ENCODE measurements at regions not wholly inside any gene's neighbourhood (a gene's known extent, or its start where the extent isn't known, plus 50 kb on each side); places are given as distances from the start of the nearest gene placed in this dataset.
A peak's percentile ranks its signal among the peaks of the same experiment; 100 is the strongest.

DNA sequence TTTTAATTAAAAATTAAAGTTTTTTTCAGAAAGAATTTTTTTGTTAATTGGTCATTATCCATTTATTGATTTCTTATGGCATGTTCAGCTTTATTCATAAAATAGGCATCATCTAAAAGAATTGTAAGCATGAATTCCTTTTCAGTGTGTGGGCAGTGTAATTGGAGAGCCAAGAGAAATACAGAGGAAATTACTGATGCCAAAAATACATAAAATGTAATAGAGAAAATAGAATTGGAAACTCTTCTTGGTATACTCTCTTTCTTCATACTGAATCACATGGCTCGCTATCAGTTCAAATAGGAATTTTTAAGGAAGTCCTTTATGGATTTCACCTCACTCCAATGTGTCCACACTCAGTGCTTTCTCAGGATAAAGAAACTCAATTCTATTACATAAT lies 663.6 kb upstream of the NRXN1 start:
- H2AFZ ChIP-seq, result no peak overlapping the region
- WGBS, 2 experiments (ENCODE audit: low coverage in 1 of 2, low lambda C conversion rate in 2 of 2, missing lambda C conversion rate in 2 of 2), result 13 to 16% methylated on average over 1 of the region's 1 CpG
- DNase-seq, result peak; percentile 12
- H3K9ac ChIP-seq, result no peak overlapping the region
- TF ChIP-seq EZH2 (IDR thresholded peaks at IDR 0.05; ENCODE audit: insufficient read depth, poor library complexity, severe bottlenecking) (no peak), EZH2phosphoT487 (IDR thresholded peaks at IDR 0.05; ENCODE audit: insufficient read depth, low read depth) (no peak)
- no peaks in the 10 kb centered on the region for H3K9me2 ChIP-seq (ENCODE audit: insufficient read depth)
- H3K79me2 ChIP-seq (ENCODE audit: insufficient read depth), result no peaks in the 10 kb centered on the region
- in situ Hi-C loops (cut with MboI), result no loop called here
- H3K4me3 ChIP-seq, result no peak overlapping the region
- H3K4me2 ChIP-seq (ENCODE audit: unreplicated experiment), result no peak overlapping the region
- H3F3A ChIP-seq (ENCODE audit: insufficient read depth), result no peaks in the 10 kb centered on the region
- no peaks in the 10 kb centered on the region for H3K9me3 ChIP-seq (ENCODE audit: low read depth)
- H3K4me1 ChIP-seq (ENCODE audit: insufficient read depth), result no peaks in the 10 kb centered on the region
- H3K27ac ChIP-seq, result no peak overlapping the region
- H4K20me1 ChIP-seq (ENCODE audit: insufficient read depth), result no peaks in the 10 kb centered on the region
- no peaks in the 10 kb centered on the region for H3K27me3 ChIP-seq (replicated peaks; ENCODE audit: insufficient read depth)
- H3K36me3 ChIP-seq (ENCODE audit: low read depth), result no peaks in the 10 kb centered on the region

DNA sequence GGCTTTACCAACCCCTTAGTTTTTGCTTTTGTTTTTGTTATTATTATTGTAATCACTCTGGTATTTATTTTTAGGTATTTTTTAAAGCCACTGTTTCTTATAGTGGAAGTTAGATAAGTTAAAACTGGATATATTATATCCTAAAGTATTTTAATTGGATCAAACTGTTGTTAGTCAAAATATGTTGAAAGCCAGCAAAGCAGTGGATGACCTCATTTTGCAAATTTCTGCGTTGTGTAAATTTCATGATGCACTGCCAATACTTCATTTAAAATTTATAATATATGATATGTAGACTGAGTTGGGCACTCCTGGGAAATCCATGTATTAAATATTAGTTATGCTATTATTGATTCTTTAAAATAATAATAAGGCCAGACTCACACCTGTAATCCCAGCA lies 661.7 kb upstream of the NRXN1 start:
- 9 to 15% methylated on average over 1 of the region's 1 CpG for WGBS, 2 experiments (ENCODE audit: low coverage in 1 of 2, low lambda C conversion rate in 2 of 2, missing lambda C conversion rate in 2 of 2)
- H2AFZ ChIP-seq, result no peak overlapping the region
- no peak overlapping the region for H3K9ac ChIP-seq
- in situ Hi-C loops (cut with MboI), result no loop called here
- no peaks in the 10 kb centered on the region for H3K9me3 ChIP-seq (ENCODE audit: low read depth)
- peak; percentile 3 for DNase-seq
- H3K27me3 ChIP-seq (replicated peaks; ENCODE audit: insufficient read depth), result no peaks in the 10 kb centered on the region
- TF ChIP-seq EZH2phosphoT487 (IDR thresholded peaks at IDR 0.05; ENCODE audit: insufficient read depth, low read depth) (no peak), EZH2 (IDR thresholded peaks at IDR 0.05; ENCODE audit: insufficient read depth, poor library complexity, severe bottlenecking) (no peak)
- H3K27ac ChIP-seq, result no peak overlapping the region
- no peak overlapping the region for H3K4me2 ChIP-seq (ENCODE audit: unreplicated experiment)
- no peak overlapping the region for H3K4me3 ChIP-seq
- H3K9me2 ChIP-seq (ENCODE audit: insufficient read depth), result no peaks in the 10 kb centered on the region
- H3K4me1 ChIP-seq (ENCODE audit: insufficient read depth), result no peaks in the 10 kb centered on the region
- H3F3A ChIP-seq (ENCODE audit: insufficient read depth), result no peaks in the 10 kb centered on the region
- no peaks in the 10 kb centered on the region for H4K20me1 ChIP-seq (ENCODE audit: insufficient read depth)
- no peaks in the 10 kb centered on the region for H3K36me3 ChIP-seq (ENCODE audit: low read depth)
- H3K79me2 ChIP-seq (ENCODE audit: insufficient read depth), result no peaks in the 10 kb centered on the region

DNA sequence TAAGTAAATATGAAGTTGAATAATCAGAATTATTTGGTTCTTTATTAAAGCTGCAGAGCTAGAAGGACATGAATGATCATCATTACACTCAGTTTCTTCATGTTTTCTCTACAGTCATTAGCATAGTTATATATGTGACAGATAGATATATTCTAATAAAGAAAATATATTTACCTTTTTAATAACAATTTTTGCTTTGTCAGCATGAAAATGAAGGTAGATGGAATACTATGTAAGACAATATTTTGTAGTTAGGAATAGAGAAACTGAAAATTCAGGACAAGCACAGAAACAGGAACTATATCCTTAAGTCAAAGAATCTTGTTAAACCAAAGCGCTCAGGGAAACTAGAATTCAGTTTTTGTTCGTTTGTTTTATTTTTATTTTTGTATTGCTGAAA lies 649.9 kb upstream of the NRXN1 start:
- Histone ChIP-seq H3K4me1 (ENCODE audit: insufficient read depth) (no peaks in the 10 kb centered on the region), H3K4me2 (ENCODE audit: unreplicated experiment) (no peak overlapping the region), H3K27me3 (replicated peaks; ENCODE audit: insufficient read depth) (no peaks in the 10 kb centered on the region), H3F3A (ENCODE audit: insufficient read depth) (no peaks in the 10 kb centered on the region), H4K20me1 (ENCODE audit: insufficient read depth) (no peaks in the 10 kb centered on the region), H2AFZ (no peak overlapping the region), H3K9me3 (ENCODE audit: low read depth) (no peaks in the 10 kb centered on the region), H3K4me3 (no peak overlapping the region), H3K9me2 (ENCODE audit: insufficient read depth) (no peaks in the 10 kb centered on the region), H3K36me3 (ENCODE audit: low read depth) (no peaks in the 10 kb centered on the region), H3K79me2 (ENCODE audit: insufficient read depth) (no peaks in the 10 kb centered on the region), H3K9ac (no peak overlapping the region), H3K27ac (no peak overlapping the region)
- 30 to 37% methylated on average over 2 of the region's 2 CpGs for WGBS, 2 experiments (ENCODE audit: low coverage in 1 of 2, low lambda C conversion rate in 2 of 2, missing lambda C conversion rate in 2 of 2)
- in situ Hi-C loops (cut with MboI), result no loop called here
- no peak for DNase-seq
- no peak for TF ChIP-seq EZH2phosphoT487 (IDR thresholded peaks at IDR 0.05; ENCODE audit: insufficient read depth, low read depth)
- no peak for TF ChIP-seq EZH2 (IDR thresholded peaks at IDR 0.05; ENCODE audit: insufficient read depth, poor library complexity, severe bottlenecking)

DNA sequence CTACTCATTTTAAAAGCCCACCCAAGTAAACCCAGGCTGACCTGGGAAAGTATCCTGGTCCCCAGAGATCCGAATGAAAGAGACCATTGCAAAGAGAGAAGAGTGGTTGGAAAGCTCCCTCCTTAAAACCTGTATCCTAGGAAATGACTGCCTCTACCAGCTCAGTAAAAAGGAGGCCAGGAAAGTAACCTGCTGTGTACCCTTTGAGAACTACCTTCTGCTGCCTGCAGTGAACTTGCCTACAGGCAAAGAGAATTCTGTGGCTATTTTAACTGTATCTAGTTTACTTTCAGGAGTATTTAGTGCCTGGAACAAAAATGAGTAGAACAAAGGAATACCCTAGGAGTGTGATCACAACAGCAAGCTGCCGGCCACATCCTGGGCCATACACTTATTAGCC lies 641.7 kb upstream of the NRXN1 start:
- no peak overlapping the region for H2AFZ ChIP-seq
- no peak for DNase-seq
- no peak overlapping the region for H3K27ac ChIP-seq
- no peak for TF ChIP-seq EZH2 (IDR thresholded peaks at IDR 0.05; ENCODE audit: insufficient read depth, poor library complexity, severe bottlenecking)
- TF ChIP-seq EZH2phosphoT487 (IDR thresholded peaks at IDR 0.05; ENCODE audit: insufficient read depth, low read depth), result no peak
- H3K36me3 ChIP-seq (ENCODE audit: low read depth), result no peaks in the 10 kb centered on the region
- in situ Hi-C loops (cut with MboI), result no loop called here
- no peaks in the 10 kb centered on the region for H3K79me2 ChIP-seq (ENCODE audit: insufficient read depth)
- no peak overlapping the region for H3K4me3 ChIP-seq
- no peak overlapping the region for H3K9ac ChIP-seq
- 15 to 21% methylated on average over 2 of the region's 2 CpGs for WGBS, 2 experiments (ENCODE audit: low coverage in 1 of 2, low lambda C conversion rate in 2 of 2, missing lambda C conversion rate in 2 of 2)
- no peaks in the 10 kb centered on the region for H3K9me3 ChIP-seq (ENCODE audit: low read depth)
- no peaks in the 10 kb centered on the region for H4K20me1 ChIP-seq (ENCODE audit: insufficient read depth)
- no peaks in the 10 kb centered on the region for H3F3A ChIP-seq (ENCODE audit: insufficient read depth)
- no peaks in the 10 kb centered on the region for H3K4me1 ChIP-seq (ENCODE audit: insufficient read depth)
- no peaks in the 10 kb centered on the region for H3K27me3 ChIP-seq (replicated peaks; ENCODE audit: insufficient read depth)
- H3K4me2 ChIP-seq (ENCODE audit: unreplicated experiment), result no peak overlapping the region
- H3K9me2 ChIP-seq (ENCODE audit: insufficient read depth), result 0 out of 2 replicates have a peak, but pooled peaks cover 3% of the 10 kb centered on the region

DNA sequence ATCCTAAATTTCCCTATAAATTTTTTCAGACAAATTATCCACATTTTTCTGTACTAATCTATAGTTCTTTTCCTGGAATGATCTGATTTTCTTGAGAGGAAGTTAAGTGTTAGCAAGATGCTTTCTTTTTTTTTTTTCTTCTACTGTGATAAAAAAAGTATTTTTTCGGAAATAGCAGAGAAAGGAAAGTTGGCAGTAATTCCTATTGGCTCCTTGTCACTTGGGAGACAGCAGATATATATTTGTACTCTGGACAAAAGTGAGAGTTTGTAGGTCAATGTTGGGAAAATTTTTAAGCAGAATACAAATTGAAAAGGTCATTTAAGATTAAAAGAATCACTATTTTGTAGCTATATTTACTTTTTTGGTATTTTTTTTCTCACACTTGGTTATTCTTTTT lies 635.7 kb upstream of the NRXN1 start:
- in situ Hi-C loops (cut with MboI), result no loop called here
- H3K9me2 ChIP-seq (ENCODE audit: insufficient read depth), result 0 out of 2 replicates have a peak, but pooled peaks cover 3% of the 10 kb centered on the region
- no peaks in the 10 kb centered on the region for H3F3A ChIP-seq (ENCODE audit: insufficient read depth)
- no peak overlapping the region for H3K27ac ChIP-seq
- H3K4me2 ChIP-seq (ENCODE audit: unreplicated experiment), result no peak overlapping the region
- H3K36me3 ChIP-seq (ENCODE audit: low read depth), result no peaks in the 10 kb centered on the region
- H3K4me1 ChIP-seq (ENCODE audit: insufficient read depth), result no peaks in the 10 kb centered on the region
- 0 to 4% methylated on average over 1 of the region's 1 CpG for WGBS, 2 experiments (ENCODE audit: low coverage in 1 of 2, low lambda C conversion rate in 2 of 2, missing lambda C conversion rate in 2 of 2)
- H3K79me2 ChIP-seq (ENCODE audit: insufficient read depth), result no peaks in the 10 kb centered on the region
- no peaks in the 10 kb centered on the region for H4K20me1 ChIP-seq (ENCODE audit: insufficient read depth)
- H3K27me3 ChIP-seq (replicated peaks; ENCODE audit: insufficient read depth), result no peaks in the 10 kb centered on the region
- no peak overlapping the region for H2AFZ ChIP-seq
- TF ChIP-seq EZH2 (IDR thresholded peaks at IDR 0.05; ENCODE audit: insufficient read depth, poor library complexity, severe bottlenecking) (no peak), EZH2phosphoT487 (IDR thresholded peaks at IDR 0.05; ENCODE audit: insufficient read depth, low read depth) (no peak)
- no peaks in the 10 kb centered on the region for H3K9me3 ChIP-seq (ENCODE audit: low read depth)
- H3K9ac ChIP-seq, result no peak overlapping the region
- H3K4me3 ChIP-seq, result no peak overlapping the region
- DNase-seq, result no peak

All from GM23248 (cell line).